Coronary artery (tissue), 2 donors: ENCODE measurements at regions not wholly inside any gene's neighbourhood (a gene's known extent, or its start where the extent isn't known, plus 50 kb on each side); places are given as distances from the start of the nearest gene placed in this dataset.

ENCODE experiments used
- DNase-seq: peaks from one replicate; pipeline ENCODE4 v3.0.0-alpha.2; 2017; ENCODE audit warnings: low spot score
- H3K27ac ChIP-seq, 2 donors: fragments of 200-600 bp; sonication (generic); one replicate each; pipeline ENCODE4 v1.5.1; 2016 to 2019
- H3K4me3 ChIP-seq: fragments of 200-600 bp; sonication (generic); 2 replicates; pipeline ENCODE4 v1.5.1; 2016; ENCODE audit warnings: mild to moderate bottlenecking, moderate library complexity
- TF ChIP-seq, protein P1 (sequence below): fragments of 200-600 bp; sonication (generic); IDR thresholded peaks from one replicate; pipeline ENCODE4 v1.5.1; 2019; ENCODE audit warnings: antibody characterized with exemption

DNA sequence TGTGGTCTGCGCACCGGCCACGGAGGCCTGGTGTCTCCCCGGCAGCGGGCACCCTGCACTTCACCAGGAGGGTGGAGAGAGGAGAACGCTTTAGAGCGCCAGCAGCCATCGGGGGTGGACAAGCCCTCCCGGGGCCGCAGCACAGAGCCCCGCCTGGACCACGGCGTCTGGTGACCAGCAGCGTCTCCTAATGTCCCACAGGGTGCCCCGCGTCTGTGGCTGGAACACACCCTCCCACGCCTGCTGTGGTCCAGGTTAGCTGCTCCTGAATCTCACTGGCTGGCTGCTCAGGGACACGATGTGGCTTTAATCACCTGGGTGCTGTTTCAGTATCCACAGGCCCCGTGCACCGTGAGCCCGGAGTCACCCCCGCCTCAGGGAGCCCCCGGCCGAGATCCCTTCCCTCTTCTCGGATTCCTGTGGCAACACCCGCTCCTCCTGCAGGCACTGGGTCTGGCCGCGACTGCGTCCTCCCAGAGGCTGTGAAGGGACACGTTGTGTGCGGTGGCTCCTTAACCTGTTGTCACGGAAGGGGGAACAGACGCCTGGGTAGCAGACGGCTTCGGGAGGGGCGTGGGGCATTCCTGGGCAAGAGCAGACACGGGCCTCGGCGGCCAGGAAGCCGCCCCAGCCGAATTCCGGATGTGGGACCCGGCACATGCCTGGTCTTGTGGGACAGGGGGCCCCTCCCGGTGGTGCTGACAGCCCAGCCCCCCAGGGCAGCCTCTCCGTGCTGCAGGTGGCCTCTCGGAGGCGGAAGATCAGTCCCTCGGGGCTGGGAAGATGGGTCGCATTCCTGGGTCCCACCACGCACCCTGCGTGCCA is 78.9 kb downstream of the FOXL3 start:
- Histone ChIP-seq H3K27ac (no peak overlapping the region), H3K4me3 (no peak overlapping the region)
- TF ChIP-seq, protein P1, sequence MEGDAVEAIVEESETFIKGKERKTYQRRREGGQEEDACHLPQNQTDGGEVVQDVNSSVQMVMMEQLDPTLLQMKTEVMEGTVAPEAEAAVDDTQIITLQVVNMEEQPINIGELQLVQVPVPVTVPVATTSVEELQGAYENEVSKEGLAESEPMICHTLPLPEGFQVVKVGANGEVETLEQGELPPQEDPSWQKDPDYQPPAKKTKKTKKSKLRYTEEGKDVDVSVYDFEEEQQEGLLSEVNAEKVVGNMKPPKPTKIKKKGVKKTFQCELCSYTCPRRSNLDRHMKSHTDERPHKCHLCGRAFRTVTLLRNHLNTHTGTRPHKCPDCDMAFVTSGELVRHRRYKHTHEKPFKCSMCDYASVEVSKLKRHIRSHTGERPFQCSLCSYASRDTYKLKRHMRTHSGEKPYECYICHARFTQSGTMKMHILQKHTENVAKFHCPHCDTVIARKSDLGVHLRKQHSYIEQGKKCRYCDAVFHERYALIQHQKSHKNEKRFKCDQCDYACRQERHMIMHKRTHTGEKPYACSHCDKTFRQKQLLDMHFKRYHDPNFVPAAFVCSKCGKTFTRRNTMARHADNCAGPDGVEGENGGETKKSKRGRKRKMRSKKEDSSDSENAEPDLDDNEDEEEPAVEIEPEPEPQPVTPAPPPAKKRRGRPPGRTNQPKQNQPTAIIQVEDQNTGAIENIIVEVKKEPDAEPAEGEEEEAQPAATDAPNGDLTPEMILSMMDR, result no peak
- DNase-seq, result no peak

DNA sequence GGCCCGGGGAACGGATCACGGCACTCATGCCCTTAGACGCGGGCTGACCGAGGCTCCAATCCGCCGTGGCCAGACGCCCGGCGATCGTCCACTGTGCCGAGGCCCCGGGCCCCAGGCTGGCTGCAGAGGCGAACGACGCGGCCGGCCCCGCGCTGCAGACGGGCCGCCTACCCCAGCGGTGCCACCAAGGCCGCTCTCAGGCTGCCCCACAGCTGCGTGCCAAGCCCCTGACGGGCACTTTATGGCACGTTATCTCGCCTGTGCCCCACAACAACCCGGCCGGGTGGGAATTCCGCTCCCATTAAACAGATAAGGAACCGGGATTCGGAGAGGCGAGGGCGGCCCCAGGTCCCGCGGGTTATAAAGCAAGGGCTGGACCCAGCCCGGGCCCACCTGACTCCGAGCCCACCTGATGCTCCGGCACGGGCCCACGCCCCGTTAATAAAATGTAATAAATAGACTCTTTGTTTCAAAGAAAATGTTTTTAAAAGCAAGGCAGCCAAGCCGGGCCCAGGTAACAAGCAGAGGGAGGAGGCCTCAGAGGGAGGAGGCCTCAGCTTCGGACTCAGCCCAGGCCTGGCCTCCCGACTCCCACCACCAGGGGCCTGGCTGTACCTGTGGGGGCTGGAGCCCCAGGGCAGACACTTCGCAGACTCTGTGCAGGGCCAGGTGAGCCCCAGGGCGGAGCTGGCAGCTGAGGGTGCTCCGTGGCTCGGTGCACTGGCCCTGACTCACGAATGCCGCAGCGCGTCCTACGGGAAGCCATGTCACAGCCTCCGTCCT is 79.7 kb downstream of the FOXL3 start:
- Histone ChIP-seq H3K4me3 (no peak overlapping the region), H3K27ac (no peak overlapping the region)
- TF ChIP-seq, protein P1, result no peak
- DNase-seq, result no peak

DNA sequence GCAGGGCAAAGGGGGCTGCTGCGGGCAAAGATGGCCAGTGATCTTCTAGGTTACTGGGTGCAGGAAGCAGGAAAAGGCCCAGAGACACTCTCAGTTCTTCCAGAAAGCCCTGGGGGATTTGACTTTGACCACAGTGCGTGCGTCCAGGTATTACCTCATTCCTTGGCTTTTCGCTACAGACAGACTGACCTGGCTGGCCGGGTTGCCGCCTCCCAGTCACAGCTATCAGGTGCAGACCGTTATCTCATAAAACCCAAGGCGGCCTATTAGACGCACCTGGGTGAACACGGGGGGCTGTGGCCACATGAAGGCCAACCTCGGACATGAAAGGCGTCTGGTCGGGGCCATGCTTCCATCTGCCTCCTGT is 80.3 kb downstream of the FOXL3 start:
- Histone ChIP-seq H3K27ac (no peak overlapping the region), H3K4me3 (no peak overlapping the region)
- TF ChIP-seq, protein P1, result no peak
- DNase-seq, result no peak

DNA sequence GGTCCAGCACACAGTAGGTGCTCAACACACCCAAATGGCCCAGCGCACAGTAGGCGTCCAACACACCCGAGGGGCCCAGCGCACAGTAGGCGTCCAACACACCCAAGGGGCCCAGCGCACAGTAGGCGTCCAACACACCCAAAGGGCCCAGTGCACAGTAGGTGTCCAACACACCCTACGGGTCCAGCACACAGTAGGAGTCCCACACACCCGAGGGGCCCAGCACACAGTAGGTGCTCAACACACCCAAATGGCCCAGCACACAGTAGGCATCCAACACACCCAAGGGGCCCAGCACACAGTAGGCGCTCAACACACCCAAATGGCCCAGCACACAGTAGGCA is 80.8 kb downstream of the FOXL3 start:
- no peak for DNase-seq

DNA sequence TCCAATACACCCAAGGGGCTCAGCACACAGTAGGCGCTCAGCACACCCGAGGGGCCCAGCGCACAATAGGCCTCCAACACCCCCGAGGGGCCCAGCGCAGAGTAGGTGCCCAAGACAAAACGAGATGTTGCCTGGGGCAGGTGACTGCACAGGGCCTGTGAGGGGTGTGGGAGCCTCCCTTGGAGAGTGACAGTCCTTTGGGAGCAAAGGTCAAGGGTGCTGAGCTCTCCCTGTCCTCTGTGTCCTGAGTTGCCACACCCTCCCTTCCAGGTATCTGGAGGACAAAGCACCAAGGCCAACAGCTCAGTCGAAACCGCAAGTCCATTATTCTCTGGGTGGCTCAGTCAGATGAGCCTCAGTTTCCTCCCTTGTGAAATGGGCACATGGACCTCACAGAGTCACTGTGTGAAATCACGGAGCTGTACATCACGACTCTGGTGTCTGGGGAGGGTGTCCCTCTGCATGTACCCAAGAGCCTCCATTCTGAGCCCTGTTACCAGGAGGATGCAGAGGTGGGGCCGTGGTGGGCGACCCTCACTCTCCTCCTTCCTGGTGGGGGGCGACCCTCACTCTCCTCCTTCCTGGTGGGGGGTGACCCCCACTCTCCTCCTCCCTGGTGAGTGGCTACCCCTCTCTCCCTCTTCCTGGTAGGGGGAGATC is 81.3 kb downstream of the FOXL3 start:
- Histone ChIP-seq H3K4me3 (no peak overlapping the region), H3K27ac (no peak overlapping the region)
- TF ChIP-seq, protein P1, result no peak
- DNase-seq, result no peak

More for the DNA sequence above, 80.8 kb downstream of the FOXL3 start:
- Histone ChIP-seq H3K4me3 (no peak overlapping the region), H3K27ac (no peak overlapping the region)
- TF ChIP-seq, protein P1, result no peak

DNA sequence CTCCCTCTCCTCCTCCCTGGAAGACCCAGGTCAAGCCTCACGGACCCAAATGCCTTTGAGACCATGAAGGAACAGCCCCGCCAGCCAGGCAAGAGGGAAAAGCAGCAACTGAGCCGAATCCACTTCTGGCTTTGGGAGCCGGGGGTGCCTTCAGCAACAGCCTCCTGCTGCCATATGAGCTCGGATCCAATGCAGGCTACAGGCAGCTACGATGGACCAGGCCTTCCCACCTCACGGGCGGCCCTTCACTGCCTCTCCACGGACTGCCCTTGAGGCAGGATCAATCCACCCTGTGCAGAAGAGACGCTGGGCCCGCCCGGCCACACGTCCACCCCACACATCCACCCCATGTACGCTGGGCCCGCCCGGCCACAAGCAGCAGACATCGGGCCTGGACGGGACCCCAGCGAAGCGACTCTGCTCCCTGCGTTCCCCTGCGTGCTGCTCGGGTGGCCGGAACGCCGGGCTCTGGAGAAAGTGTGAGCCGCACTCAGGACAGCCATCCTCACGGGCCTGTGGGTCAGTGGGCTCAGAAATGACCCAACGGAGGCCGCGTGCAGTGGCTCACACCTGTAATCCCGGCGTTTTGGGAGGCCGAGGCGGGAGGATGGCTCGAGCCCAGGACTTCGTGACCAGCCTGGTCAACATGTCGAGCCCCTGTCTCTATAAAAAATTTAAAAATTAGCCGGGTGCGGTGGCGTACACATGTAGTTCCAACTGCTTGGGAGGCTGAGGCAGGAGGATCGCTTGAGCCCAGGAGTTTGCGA is 82.0 kb downstream of the FOXL3 start:
- TF ChIP-seq, protein P1, result no peak
- Histone ChIP-seq H3K4me3 (no peak overlapping the region), H3K27ac (no peak overlapping the region)
- no peak for DNase-seq
